Muscle of back (tissue), 3 donors: ENCODE measurements at regions not wholly inside any gene's neighbourhood (a gene's known extent, or its start where the extent isn't known, plus 50 kb on each side); places are given as distances from the start of the nearest gene placed in this dataset.
"Not testable (repeated sequence)": the region's sequence is repeated elsewhere in the genome, so short reads cannot be mapped to it uniquely, and the experiment has no call there.

Source experiments
- DNase-seq, 3 donors: peaks; one replicate each; pipeline versions ENCODE4 v3.0.0 to v3.0.0-alpha.2; 2013

- DNase-seq: no peak
Measured at GRCh38 chr17:13442361-13442760, 159.4 kb downstream of the HS3ST3A1 start.

GRCh38 chr17:13441873-13442272 lies 159.9 kb downstream of the HS3ST3A1 start:
- DNase-seq: no peak

GRCh38 chr17:13437966-13438779 lies 163.6 kb downstream of the HS3ST3A1 start:
- no peak for DNase-seq

GRCh38 chr17:13435230-13435629 lies 166.5 kb downstream of the HS3ST3A1 start:
- no peak for DNase-seq

- peak; percentile 10 to 66 (median 30) for DNase-seq
Measured at GRCh38 chr17:13429201-13429600, 172.5 kb downstream of the HS3ST3A1 start.

- DNase-seq: peak in 1 of 3 donors; percentile 29
Measured at GRCh38 chr17:13428611-13429042, 173.1 kb downstream of the HS3ST3A1 start.

GRCh38 chr17:13426991-13427390 lies 174.7 kb downstream of the HS3ST3A1 start:
- no peak for DNase-seq

GRCh38 chr17:13425390-13425789 lies 176.3 kb downstream of the HS3ST3A1 start:
- DNase-seq: no peak

- DNase-seq: no peak
Measured at GRCh38 chr17:13421581-13422130, 180.1 kb downstream of the HS3ST3A1 start.

GRCh38 chr17:13420878-13421277 lies 180.9 kb downstream of the HS3ST3A1 start:
- peak in 1 of 3 donors; percentile 49 for DNase-seq

- DNase-seq: no peak
Measured at GRCh38 chr17:13420418-13420826, 181.3 kb downstream of the HS3ST3A1 start.

- no peak for DNase-seq
Measured at GRCh38 chr17:13419676-13420075, 182.1 kb downstream of the HS3ST3A1 start.

- DNase-seq: no peak
Measured at GRCh38 chr17:13418891-13419290, 182.8 kb downstream of the HS3ST3A1 start.

GRCh38 chr17:13417381-13417950 lies 184.3 kb downstream of the HS3ST3A1 start:
- DNase-seq: no peak

- DNase-seq: no peak
Measured at GRCh38 chr17:13416748-13417363, 184.9 kb downstream of the HS3ST3A1 start.

GRCh38 chr17:13415871-13416416 lies 185.8 kb downstream of the HS3ST3A1 start:
- peak in 1 of 3 donors; percentile 58 for DNase-seq

- DNase-seq: not testable (repeated sequence)
Measured at GRCh38 chr17:13415200-13415599, 186.5 kb downstream of the HS3ST3A1 start.

GRCh38 chr17:13413001-13413400 lies 188.7 kb downstream of the HS3ST3A1 start:
- no peak for DNase-seq

- no peak for DNase-seq
Measured at GRCh38 chr17:13410874-13411273, 190.9 kb downstream of the HS3ST3A1 start.

GRCh38 chr17:13410214-13410613 lies 191.5 kb downstream of the HS3ST3A1 start:
- DNase-seq: no peak

GRCh38 chr17:13409455-13409854 lies 192.3 kb downstream of the HS3ST3A1 start:
- DNase-seq: no peak

GRCh38 chr17:13407381-13407780 lies 194.3 kb downstream of the HS3ST3A1 start:
- no peak for DNase-seq
